SKM-1 (cell line): ENCODE measurements at regions not wholly inside any gene's neighbourhood (a gene's known extent, or its start where the extent isn't known, plus 50 kb on each side); places are given as distances from the start of the nearest gene placed in this dataset.

Source experiments
- DNase-seq: peaks from one replicate; lab custom pipeline; 2025; ENCODE audit not compliant: unreplicated experiment; lab: John Stamatoyannopoulos, UW

GRCh38 chr16:74035816-74036215, 260.8 kb upstream of the PSMD7 start:
- DNase-seq, result peak; percentile 45

- DNase-seq, result no peak
These were observed 261.8 kb upstream of the PSMD7 start for GRCh38 chr16:74034862-74035261.

- no peak for DNase-seq
These were observed 262.4 kb upstream of the PSMD7 start for GRCh38 chr16:74034200-74034599.

GRCh38 chr16:74033441-74033995, 263.1 kb upstream of the PSMD7 start:
- DNase-seq, result no peak

- DNase-seq, result no peak
These were observed 265.1 kb upstream of the PSMD7 start for GRCh38 chr16:74031551-74031950.

- DNase-seq, result no peak
These were observed 266.5 kb upstream of the PSMD7 start for GRCh38 chr16:74030000-74030706.

- DNase-seq, result no peak
These were observed 267.4 kb upstream of the PSMD7 start for GRCh38 chr16:74029115-74029792.

GRCh38 chr16:74026373-74027281, 270.0 kb upstream of the PSMD7 start:
- no peak for DNase-seq

GRCh38 chr16:74024953-74025352, 271.7 kb upstream of the PSMD7 start:
- no peak for DNase-seq

- no peak for DNase-seq
These were observed 276.4 kb upstream of the PSMD7 start for GRCh38 chr16:74020095-74020670.

- DNase-seq, result no peak
These were observed 277.0 kb upstream of the PSMD7 start for GRCh38 chr16:74019612-74020011.

- no peak for DNase-seq
These were observed 280.7 kb upstream of the PSMD7 start for GRCh38 chr16:74015953-74016352.

- DNase-seq, result no peak
These were observed 297.9 kb upstream of the PSMD7 start for GRCh38 chr16:73998707-73999106.

- no peak for DNase-seq
These were observed 298.6 kb upstream of the PSMD7 start for GRCh38 chr16:73997971-73998370.

- DNase-seq, result no peak
These were observed 299.3 kb upstream of the PSMD7 start for GRCh38 chr16:73997340-73997711.

- DNase-seq, result no peak
These were observed 299.8 kb upstream of the PSMD7 start for GRCh38 chr16:73996624-73997339.

- DNase-seq, result no peak
These were observed 302.7 kb upstream of the PSMD7 start for GRCh38 chr16:73993878-73994277.

- no peak for DNase-seq
These were observed 318.2 kb upstream of the PSMD7 start for GRCh38 chr16:73978407-73978784.

GRCh38 chr16:73976644-73977043, 320.0 kb upstream of the PSMD7 start:
- no peak for DNase-seq

- no peak for DNase-seq
These were observed 323.4 kb upstream of the PSMD7 start for GRCh38 chr16:73973174-73973573.

GRCh38 chr16:73966851-73967250, 329.8 kb upstream of the PSMD7 start:
- DNase-seq, result no peak
